ENCODE measurements at regions not wholly inside any gene's neighbourhood (a gene's known extent, or its start where the extent isn't known, plus 50 kb on each side); places are given as distances from the start of the nearest gene placed in this dataset.

DNA sequence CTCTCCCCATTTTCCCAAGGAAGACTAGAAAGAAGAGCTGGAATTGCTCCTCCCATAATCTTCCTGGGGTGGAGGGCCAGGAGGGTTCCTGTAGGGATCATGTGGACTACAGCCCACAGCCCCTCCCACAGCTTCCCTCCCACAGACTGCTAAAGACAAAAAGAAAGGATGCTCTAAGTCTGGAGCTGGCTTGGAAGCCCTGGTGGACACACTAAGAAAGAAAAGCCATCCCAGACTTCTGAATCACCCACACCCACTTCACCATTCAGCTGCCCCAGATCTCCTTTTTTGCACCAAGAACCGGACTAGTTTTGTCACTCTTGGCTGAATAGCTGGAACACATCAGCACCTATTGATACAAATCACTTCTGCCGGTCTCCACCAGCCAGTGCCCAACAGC lies 56.8 kb upstream of the PLXNC1 start:
- intact Hi-C loops (cut with DNase I; ENCODE audit: low total_unique reads) = no loop called here
- TF ChIP-seq POLR2A (IDR thresholded peaks at IDR 0.05) (no peak), CTCF (IDR thresholded peaks at IDR 0.05) (no peak)
- WGBS, 2 donors = 58 to 65% methylated on average over 2 of the region's 2 CpGs
- H3K4me3 ChIP-seq (ENCODE audit: low read depth, poor library complexity, severe bottlenecking) = no peak overlapping the region
- DNase-seq (ENCODE audit: low spot score in 2 of 2) = no peak

- TF ChIP-seq CTCF (IDR thresholded peaks at IDR 0.05) = no peak
- no peak for TF ChIP-seq POLR2A (IDR thresholded peaks at IDR 0.05)
- no peak overlapping the region for H3K4me3 ChIP-seq (ENCODE audit: low read depth, poor library complexity, severe bottlenecking)
- 43 to 47% methylated on average over 13 of the region's 13 CpGs for WGBS, 2 donors
- DNase-seq (ENCODE audit: low spot score in 2 of 2) = no peak
- intact Hi-C loops (cut with DNase I; ENCODE audit: low total_unique reads) = no loop called here
These were observed 55.7 kb upstream of the PLXNC1 start for GRCh38 chr12:94092516-94093241.

DNA sequence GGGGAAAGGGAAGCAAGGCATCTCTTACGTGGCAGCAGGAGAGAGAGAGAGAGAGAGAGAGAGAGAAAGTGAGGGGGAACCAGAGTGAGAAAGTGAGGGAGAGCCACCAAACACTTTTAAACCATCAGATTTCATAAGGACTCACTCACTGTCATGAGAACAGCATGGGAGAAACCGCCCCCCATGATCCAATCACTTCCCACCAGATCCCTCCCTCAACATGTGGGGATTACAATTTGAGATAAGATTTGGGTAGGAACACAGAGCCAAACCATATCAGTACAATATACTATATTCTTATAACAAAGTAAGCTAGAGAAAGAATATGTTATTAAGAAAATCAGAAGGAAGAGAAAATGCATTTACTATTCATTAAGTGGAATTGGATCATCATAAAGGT lies 53.7 kb upstream of the PLXNC1 start:
- TF ChIP-seq POLR2A (IDR thresholded peaks at IDR 0.05) (no peak), CTCF (IDR thresholded peaks at IDR 0.05) (no peak)
- H3K4me3 ChIP-seq (ENCODE audit: low read depth, poor library complexity, severe bottlenecking) = no peak overlapping the region
- 89 to 96% methylated on average over 2 of the region's 2 CpGs for WGBS, 2 donors
- intact Hi-C loops (cut with DNase I; ENCODE audit: low total_unique reads) = no loop called here
- DNase-seq (ENCODE audit: low spot score in 2 of 2) = no peak

- DNase-seq (ENCODE audit: low spot score in 2 of 2) = no peak
- intact Hi-C loops (cut with DNase I; ENCODE audit: low total_unique reads) = no loop called here
These were observed 52.8 kb upstream of the PLXNC1 start for GRCh38 chr12:94095618-94096017.

GRCh38 chr12:94098466-94098865 lies 49.9 kb upstream of the PLXNC1 start:
- TF ChIP-seq CTCF (IDR thresholded peaks at IDR 0.05) (no peak), POLR2A (IDR thresholded peaks at IDR 0.05) (no peak)
- intact Hi-C loops (cut with DNase I; ENCODE audit: low total_unique reads) = no loop called here
- no peak overlapping the region for H3K4me3 ChIP-seq (ENCODE audit: low read depth, poor library complexity, severe bottlenecking)
- DNase-seq (ENCODE audit: low spot score in 2 of 2) = no peak
- WGBS, 2 donors = 32 to 60% methylated on average over 3 of the region's 3 CpGs

More at GRCh38 chr12:94095618-94096017, 52.8 kb upstream of the PLXNC1 start:
- 69 to 71% methylated on average over 2 of the region's 2 CpGs for WGBS, 2 donors
- TF ChIP-seq CTCF (IDR thresholded peaks at IDR 0.05) = no peak
- TF ChIP-seq POLR2A (IDR thresholded peaks at IDR 0.05) = no peak
- H3K4me3 ChIP-seq (ENCODE audit: low read depth, poor library complexity, severe bottlenecking) = no peak overlapping the region

All from lower leg skin (tissue), 4 donors.